Sciatic nerve (tissue), 2 donors: ENCODE measurements at regions not wholly inside any gene's neighbourhood (a gene's known extent, or its start where the extent isn't known, plus 50 kb on each side); places are given as distances from the start of the nearest gene placed in this dataset.

Source experiments
- ATAC-seq: fragments of 200-7000 bp; cut with Tn5 transposase; one replicate; pipeline ENCODE4 v1.9.1; 2020; ENCODE audit warnings: mild to moderate bottlenecking, moderate library complexity
- DNase-seq: peaks from one replicate; pipeline ENCODE4 v3.0.0-alpha.2; 2020; ENCODE audit warnings: low spot score
- intact Hi-C: fragments of 100-400 bp; cut with DNase I; formaldehyde crosslinking; loops from one replicate; pipeline ENCODE4 v1.14.2; 2022
- donor health status: DM: no; HTN: no; CAD: no.
- donor health status: DM: no; HTN: no; CAD: no.

- intact Hi-C loops, result no loop called here
- DNase-seq, result no peak
- no peak for ATAC-seq
Measured at GRCh38 chr7:69173846-69174245, 424.4 kb upstream of the AUTS2 start.

GRCh38 chr7:69176841-69177240, 421.4 kb upstream of the AUTS2 start:
- intact Hi-C loops, result no loop called here
- DNase-seq, result no peak
- no peak for ATAC-seq

GRCh38 chr7:69177461-69177861, 420.8 kb upstream of the AUTS2 start:
- DNase-seq, result no peak
- intact Hi-C loops, result no loop called here
- ATAC-seq, result peak; percentile 62

GRCh38 chr7:69177941-69178494, 420.3 kb upstream of the AUTS2 start:
- DNase-seq, result no peak
- intact Hi-C loops, result no loop called here
- peak; percentile 39 for ATAC-seq

GRCh38 chr7:69180662-69181061, 417.6 kb upstream of the AUTS2 start:
- intact Hi-C loops, result no loop called here
- DNase-seq (no peak), ATAC-seq (no peak)

GRCh38 chr7:69182596-69183467, 415.4 kb upstream of the AUTS2 start:
- intact Hi-C loops, result no loop called here
- no peak for ATAC-seq
- no peak for DNase-seq

- intact Hi-C loops, result no loop called here
- ATAC-seq, result peak; percentile 59
- no peak for DNase-seq
Measured at GRCh38 chr7:69184339-69184738, 413.9 kb upstream of the AUTS2 start.

GRCh38 chr7:69185170-69185569, 413.1 kb upstream of the AUTS2 start:
- intact Hi-C loops, result no loop called here
- no peak for DNase-seq
- no peak for ATAC-seq

- no peak for DNase-seq
- intact Hi-C loops, result no loop called here
- ATAC-seq, result no peak
Measured at GRCh38 chr7:69186974-69187373, 411.3 kb upstream of the AUTS2 start.

GRCh38 chr7:69187824-69188333, 410.4 kb upstream of the AUTS2 start:
- intact Hi-C loops, result no loop called here
- no peak for ATAC-seq
- DNase-seq, result no peak

- ATAC-seq, result no peak
- intact Hi-C loops, result no loop called here
- DNase-seq, result no peak
Measured at GRCh38 chr7:69189406-69189805, 408.9 kb upstream of the AUTS2 start.

GRCh38 chr7:69190025-69190424, 408.2 kb upstream of the AUTS2 start:
- DNase-seq (no peak), ATAC-seq (no peak)
- intact Hi-C loops, result no loop called here

GRCh38 chr7:69190763-69191162, 407.5 kb upstream of the AUTS2 start:
- intact Hi-C loops, result no loop called here
- DNase-seq (no peak), ATAC-seq (peak; percentile 39)

GRCh38 chr7:69192134-69192533, 406.1 kb upstream of the AUTS2 start:
- intact Hi-C loops, result no loop called here
- ATAC-seq (no peak), DNase-seq (no peak)

- no peak for ATAC-seq
- no peak for DNase-seq
- intact Hi-C loops, result no loop called here
Measured at GRCh38 chr7:69193061-69193460, 405.2 kb upstream of the AUTS2 start.

- DNase-seq (no peak), ATAC-seq (no peak)
- intact Hi-C loops, result no loop called here
Measured at GRCh38 chr7:69196593-69196992, 401.7 kb upstream of the AUTS2 start.

GRCh38 chr7:69198250-69198649, 400.0 kb upstream of the AUTS2 start:
- DNase-seq (no peak), ATAC-seq (no peak)
- intact Hi-C loops, result no loop called here

- no peak for DNase-seq
- ATAC-seq, result no peak
- intact Hi-C loops, result no loop called here
Measured at GRCh38 chr7:69199041-69199440, 399.2 kb upstream of the AUTS2 start.

- intact Hi-C loops, result no loop called here
- DNase-seq (no peak), ATAC-seq (peak; percentile 34)
Measured at GRCh38 chr7:69199661-69200060, 398.6 kb upstream of the AUTS2 start.

- DNase-seq, result no peak
- no peak for ATAC-seq
- intact Hi-C loops, result no loop called here
Measured at GRCh38 chr7:69203871-69204270, 394.4 kb upstream of the AUTS2 start.

- intact Hi-C loops, result no loop called here
- no peak for ATAC-seq
- no peak for DNase-seq
Measured at GRCh38 chr7:69204943-69205342, 393.3 kb upstream of the AUTS2 start.
